OCI-LY3 (cell line): ENCODE measurements at regions not wholly inside any gene's neighbourhood (a gene's known extent, or its start where the extent isn't known, plus 50 kb on each side); places are given as distances from the start of the nearest gene placed in this dataset.

ENCODE experiments used
- EZH2phosphoT487 ChIP-seq: fragments of 200-600 bp; shearing (Covaris generic); IDR thresholded peaks from 2 replicates; pipeline ENCODE4 v1.6.1; 2018; ENCODE audit warnings: antibody characterized with exemption, mixed run types, low read depth
- TF ChIP-seq, protein P1 (sequence below): fragments of 200-600, 300-600 bp; sonication (generic); IDR thresholded peaks from 2 replicates; pipeline ENCODE4 v1.5.1; 2014; ENCODE audit warnings: antibody characterized with exemption, low read length, low read depth

DNA sequence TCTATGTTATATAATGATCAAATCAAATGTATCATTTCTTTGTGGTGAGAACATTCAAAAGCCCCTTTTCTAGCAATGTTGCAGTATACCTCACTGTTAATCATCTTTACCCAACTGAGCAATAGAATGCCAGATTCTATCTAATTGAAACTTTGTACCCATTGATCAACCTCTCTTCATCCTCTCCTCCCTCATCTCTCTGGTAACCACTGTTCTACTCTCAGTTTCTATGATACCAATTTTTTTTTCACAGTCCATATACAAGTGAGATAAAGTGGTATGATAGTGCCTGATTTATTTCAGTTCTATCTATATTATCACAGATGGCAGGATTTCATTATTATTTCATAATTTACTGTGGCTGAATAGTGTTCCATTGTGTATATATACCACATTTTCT lies 209.8 kb downstream of the SPCS3 start:
- TF ChIP-seq, protein P1, sequence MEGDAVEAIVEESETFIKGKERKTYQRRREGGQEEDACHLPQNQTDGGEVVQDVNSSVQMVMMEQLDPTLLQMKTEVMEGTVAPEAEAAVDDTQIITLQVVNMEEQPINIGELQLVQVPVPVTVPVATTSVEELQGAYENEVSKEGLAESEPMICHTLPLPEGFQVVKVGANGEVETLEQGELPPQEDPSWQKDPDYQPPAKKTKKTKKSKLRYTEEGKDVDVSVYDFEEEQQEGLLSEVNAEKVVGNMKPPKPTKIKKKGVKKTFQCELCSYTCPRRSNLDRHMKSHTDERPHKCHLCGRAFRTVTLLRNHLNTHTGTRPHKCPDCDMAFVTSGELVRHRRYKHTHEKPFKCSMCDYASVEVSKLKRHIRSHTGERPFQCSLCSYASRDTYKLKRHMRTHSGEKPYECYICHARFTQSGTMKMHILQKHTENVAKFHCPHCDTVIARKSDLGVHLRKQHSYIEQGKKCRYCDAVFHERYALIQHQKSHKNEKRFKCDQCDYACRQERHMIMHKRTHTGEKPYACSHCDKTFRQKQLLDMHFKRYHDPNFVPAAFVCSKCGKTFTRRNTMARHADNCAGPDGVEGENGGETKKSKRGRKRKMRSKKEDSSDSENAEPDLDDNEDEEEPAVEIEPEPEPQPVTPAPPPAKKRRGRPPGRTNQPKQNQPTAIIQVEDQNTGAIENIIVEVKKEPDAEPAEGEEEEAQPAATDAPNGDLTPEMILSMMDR: no peak
- no peak for TF ChIP-seq EZH2phosphoT487
